ENCODE measurements at regions not wholly inside any gene's neighbourhood (a gene's known extent, or its start where the extent isn't known, plus 50 kb on each side); places are given as distances from the start of the nearest gene placed in this dataset.

GRCh38 chr22:27293721-27294445, 507.7 kb downstream of the MN1 start:
- no peak for DNase-seq (ENCODE audit: low read depth)
- no peak overlapping the region for H3K4me3 ChIP-seq (ENCODE audit: low read length)
- TF ChIP-seq, protein P1, sequence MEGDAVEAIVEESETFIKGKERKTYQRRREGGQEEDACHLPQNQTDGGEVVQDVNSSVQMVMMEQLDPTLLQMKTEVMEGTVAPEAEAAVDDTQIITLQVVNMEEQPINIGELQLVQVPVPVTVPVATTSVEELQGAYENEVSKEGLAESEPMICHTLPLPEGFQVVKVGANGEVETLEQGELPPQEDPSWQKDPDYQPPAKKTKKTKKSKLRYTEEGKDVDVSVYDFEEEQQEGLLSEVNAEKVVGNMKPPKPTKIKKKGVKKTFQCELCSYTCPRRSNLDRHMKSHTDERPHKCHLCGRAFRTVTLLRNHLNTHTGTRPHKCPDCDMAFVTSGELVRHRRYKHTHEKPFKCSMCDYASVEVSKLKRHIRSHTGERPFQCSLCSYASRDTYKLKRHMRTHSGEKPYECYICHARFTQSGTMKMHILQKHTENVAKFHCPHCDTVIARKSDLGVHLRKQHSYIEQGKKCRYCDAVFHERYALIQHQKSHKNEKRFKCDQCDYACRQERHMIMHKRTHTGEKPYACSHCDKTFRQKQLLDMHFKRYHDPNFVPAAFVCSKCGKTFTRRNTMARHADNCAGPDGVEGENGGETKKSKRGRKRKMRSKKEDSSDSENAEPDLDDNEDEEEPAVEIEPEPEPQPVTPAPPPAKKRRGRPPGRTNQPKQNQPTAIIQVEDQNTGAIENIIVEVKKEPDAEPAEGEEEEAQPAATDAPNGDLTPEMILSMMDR (conservative IDR thresholded peaks at IDR 0.05; ENCODE audit: low read depth, low read length): no peak

GRCh38 chr22:27295040-27295439, 506.5 kb downstream of the MN1 start:
- DNase-seq (ENCODE audit: low read depth): no peak
- TF ChIP-seq, protein P1 (conservative IDR thresholded peaks at IDR 0.05; ENCODE audit: low read depth, low read length): no peak
- no peak overlapping the region for H3K4me3 ChIP-seq (ENCODE audit: low read length)

GRCh38 chr22:27295605-27296004, 506.0 kb downstream of the MN1 start:
- DNase-seq (ENCODE audit: low read depth): no peak
- H3K4me3 ChIP-seq (ENCODE audit: low read length): no peak overlapping the region
- TF ChIP-seq, protein P1 (conservative IDR thresholded peaks at IDR 0.05; ENCODE audit: low read depth, low read length): no peak

DNA sequence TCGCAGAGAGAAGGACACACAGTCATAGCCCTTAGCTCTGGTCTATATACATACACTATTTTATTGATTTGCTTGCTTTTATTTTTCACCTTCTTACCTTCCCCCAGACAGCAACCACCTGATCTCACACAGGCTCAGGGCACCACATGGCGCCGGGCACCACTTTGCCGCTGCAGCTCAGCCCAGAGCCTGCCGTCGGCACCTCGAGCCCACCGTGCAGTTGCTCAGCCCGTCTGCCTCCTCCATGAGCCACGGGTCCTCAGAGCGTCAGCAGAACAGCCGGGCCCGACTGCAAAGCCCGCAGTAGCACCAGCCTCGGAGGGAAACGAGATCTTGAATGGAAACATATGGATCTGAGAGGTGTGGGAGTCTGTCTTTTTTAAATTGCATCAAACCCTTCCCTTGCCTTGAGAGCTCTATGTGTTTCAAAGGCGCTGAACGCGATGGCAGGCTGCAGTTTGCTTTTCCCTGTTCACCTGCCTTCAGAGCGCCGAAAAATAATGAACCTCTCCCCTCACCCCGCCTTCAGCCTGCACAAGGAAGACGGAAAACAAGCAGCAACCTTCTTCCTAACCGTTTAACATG, 505.4 kb downstream of the MN1 start:
- DNase-seq (ENCODE audit: low read depth): no peak
- TF ChIP-seq, protein P1 (conservative IDR thresholded peaks at IDR 0.05; ENCODE audit: low read depth, low read length): no peak

DNA sequence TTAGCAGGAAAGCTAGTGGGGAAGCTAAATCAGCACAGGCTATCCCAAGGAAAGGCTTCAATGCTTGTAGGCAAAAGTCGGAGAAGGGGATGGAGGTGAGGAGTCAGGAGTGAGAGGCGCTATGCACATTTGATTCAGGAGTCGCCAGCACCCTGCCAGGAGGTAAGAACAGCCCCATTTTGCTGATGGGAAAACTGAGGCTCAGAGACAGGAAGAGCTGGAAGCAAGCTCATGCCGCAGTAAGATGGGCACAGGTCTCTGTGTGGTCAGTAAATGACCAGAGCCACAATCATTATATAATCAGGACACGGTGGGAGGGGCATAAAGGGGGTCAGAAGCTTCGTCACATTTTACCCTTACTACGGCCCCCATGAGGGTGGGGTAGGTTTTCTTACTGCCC, 504.4 kb downstream of the MN1 start:
- DNase-seq (ENCODE audit: low read depth): no peak
- H3K4me3 ChIP-seq (ENCODE audit: low read length): no peak overlapping the region
- TF ChIP-seq, protein P1 (conservative IDR thresholded peaks at IDR 0.05; ENCODE audit: low read depth, low read length): no peak

More for the DNA sequence above, 505.4 kb downstream of the MN1 start:
- no peak overlapping the region for H3K4me3 ChIP-seq (ENCODE audit: low read length)

DNA sequence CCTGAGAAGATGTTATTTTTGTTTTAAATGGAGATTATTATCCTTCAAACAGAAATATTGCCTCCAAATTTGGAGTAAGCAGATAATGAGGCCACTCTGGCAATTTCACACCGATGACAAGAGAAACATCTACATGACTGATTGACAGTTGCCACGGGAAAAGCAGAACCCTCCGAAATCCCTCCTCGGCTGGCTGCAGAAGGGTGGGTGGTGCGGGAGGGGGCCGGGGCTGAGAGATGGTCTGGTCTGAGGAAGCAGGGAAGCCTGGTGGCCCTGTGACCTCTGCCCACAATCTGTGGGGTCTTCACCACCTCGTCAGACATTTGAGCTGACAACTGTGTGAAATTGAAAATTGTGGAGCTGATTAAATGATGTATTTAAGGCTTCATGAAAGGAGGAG, 503.2 kb downstream of the MN1 start:
- TF ChIP-seq, protein P1 (conservative IDR thresholded peaks at IDR 0.05; ENCODE audit: low read depth, low read length): no peak
- H3K4me3 ChIP-seq (ENCODE audit: low read length): no peak overlapping the region
- DNase-seq (ENCODE audit: low read depth): no peak

GRCh38 chr22:27298742-27299141, 502.8 kb downstream of the MN1 start:
- no peak overlapping the region for H3K4me3 ChIP-seq (ENCODE audit: low read length)
- TF ChIP-seq, protein P1 (conservative IDR thresholded peaks at IDR 0.05; ENCODE audit: low read depth, low read length): no peak
- no peak for DNase-seq (ENCODE audit: low read depth)
